ENCODE measurements at regions not wholly inside any gene's neighbourhood (a gene's known extent, or its start where the extent isn't known, plus 50 kb on each side); places are given as distances from the start of the nearest gene placed in this dataset.

DNA sequence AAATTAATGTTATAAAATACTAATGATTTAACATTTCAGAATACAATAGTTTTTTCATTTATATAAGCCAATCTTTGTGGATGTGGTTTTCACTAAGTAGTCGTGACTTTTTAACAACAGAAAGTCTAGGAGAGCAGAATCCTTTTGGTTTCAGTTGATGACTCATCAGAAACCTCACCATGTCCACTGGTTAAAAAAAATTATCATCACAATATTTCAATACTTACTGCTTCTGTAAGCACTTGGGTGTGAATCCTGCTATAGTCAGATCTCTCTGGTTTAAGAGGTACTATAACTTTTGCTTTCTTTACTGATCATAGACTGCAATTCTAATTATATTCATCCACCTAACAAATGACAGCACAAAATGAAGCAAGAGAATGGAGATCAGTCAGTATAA is 77.2 kb downstream of the MRPS30 start:
- TF ChIP-seq EP300 (IDR thresholded peaks at IDR 0.05), result no peak
- TF ChIP-seq POLR2AphosphoS5 (IDR thresholded peaks at IDR 0.05), result no peak
- no peak for TF ChIP-seq CTCF (IDR thresholded peaks at IDR 0.05)
